IMR-90 (cell line): ENCODE measurements at regions not wholly inside any gene's neighbourhood (a gene's known extent, or its start where the extent isn't known, plus 50 kb on each side); places are given as distances from the start of the nearest gene placed in this dataset.

Source experiments
- ATAC-seq: fragments of 200-7000 bp; cut with Tn5 transposase; 2 replicates; pipeline ENCODE4 v1.9.1; 2020; ENCODE audit warnings: low read depth, mild to moderate bottlenecking, moderate library complexity
- BruUV-seq: library from RNA; stranded (reverse); fragments of 400-500 nt; replicated peaks from 2 replicates; lab custom pipeline; 2021; lab: Mats Ljungman, UMichigan
- CTCF ChIA-PET: fragments of 300-600 bp; formaldehyde crosslinking; extraction: SDS; loops from one replicate; lab custom pipeline; 2021; ENCODE audit warnings: antibody characterized with exemption; lab: Yijun Ruan, JAX
- POLR2A ChIA-PET: fragments of 300-600 bp; sonication (Branson Sonifier 250); formaldehyde crosslinking; loops from one replicate; lab custom pipeline; 2022; ENCODE audit warnings: antibody characterized with exemption; ENCODE audit not compliant: unreplicated experiment; lab: Charles Lee
- DNase-seq: peaks from one replicate; pipeline ENCODE4 v3.0.0; 2013
- H2AFZ ChIP-seq: replicated peaks from 2 replicates; pipeline ENCODE3; 2013; ENCODE audit warnings: low read length, mild to moderate bottlenecking; ENCODE audit not compliant: poor library complexity
- H2AK5ac ChIP-seq: 2 replicates; pipeline ENCODE4 v1.6.1; 2013; ENCODE audit warnings: low read depth, low read length, inconsistent platforms
- H2AK9ac ChIP-seq: replicated peaks from 2 replicates; pipeline ENCODE3; 2013; ENCODE audit warnings: mild to moderate bottlenecking, low read depth, low read length, moderate library complexity; ENCODE audit not compliant: poor library complexity
- H2BK120ac ChIP-seq: 2 replicates; pipeline ENCODE4 v1.6.1; 2013; ENCODE audit warnings: low read depth, low read length, inconsistent platforms
- H2BK15ac ChIP-seq: 3 replicates; pipeline ENCODE4 v1.6.1; 2013; ENCODE audit warnings: low read depth, low read length, inconsistent platforms
- H2BK20ac ChIP-seq: 2 replicates; pipeline ENCODE4 v1.6.1; 2013; ENCODE audit warnings: low read depth, mild to moderate bottlenecking, inconsistent platforms, low read length, moderate library complexity
- H2BK5ac ChIP-seq: 2 replicates; pipeline ENCODE4 v1.6.1; 2013; ENCODE audit warnings: mild to moderate bottlenecking, low read depth, low read length, inconsistent platforms; ENCODE audit not compliant: poor library complexity, severe bottlenecking
- H3K14ac ChIP-seq: replicated peaks from 2 replicates; pipeline ENCODE4 v1.6.1; 2013; ENCODE audit warnings: low read depth, low read length, inconsistent platforms
- H3K18ac ChIP-seq: 2 replicates; pipeline ENCODE4 v1.6.1; 2013; ENCODE audit warnings: low read depth, low read length, control low read depth
- H3K23ac ChIP-seq: 2 replicates; pipeline ENCODE4 v1.6.1; 2013; ENCODE audit warnings: low read depth, low read length, inconsistent platforms
- H3K27ac ChIP-seq: 2 replicates; pipeline ENCODE4 v1.5.1; 2013; ENCODE audit warnings: mild to moderate bottlenecking, control low read depth, low read length; ENCODE audit not compliant: insufficient read depth
- H3K27me3 ChIP-seq: 2 replicates; pipeline ENCODE4 v1.6.1; 2013; ENCODE audit warnings: low read length; ENCODE audit not compliant: control insufficient read depth, insufficient read depth
- H3K36me3 ChIP-seq: 2 replicates; pipeline ENCODE4 v1.6.1; 2013; ENCODE audit warnings: low read length, mixed read lengths; ENCODE audit not compliant: control insufficient read depth, insufficient read depth
- H3K4ac ChIP-seq: 2 replicates; pipeline ENCODE4 v1.6.1; 2013; ENCODE audit warnings: low read depth, low read length, inconsistent platforms
- H3K4me1 ChIP-seq: 2 replicates; pipeline ENCODE4 v1.6.1; 2013; ENCODE audit warnings: low read length, mixed read lengths; ENCODE audit not compliant: control insufficient read depth, insufficient read depth
- H3K4me2 ChIP-seq: 2 replicates; pipeline ENCODE4 v1.6.1; 2013; ENCODE audit warnings: low read depth, mild to moderate bottlenecking, control low read depth, low read length, moderate library complexity
- H3K4me3 ChIP-seq: 2 replicates; pipeline ENCODE4 v1.5.1; 2013; ENCODE audit warnings: low read depth, mild to moderate bottlenecking, control low read depth, low read length, moderate library complexity; ENCODE audit not compliant: insufficient read depth
- H3K56ac ChIP-seq: 2 replicates; pipeline ENCODE4 v1.6.1; 2013; ENCODE audit warnings: low read length, inconsistent platforms; ENCODE audit not compliant: insufficient read depth; ENCODE audit errors: extremely low read depth
- H3K79me1 ChIP-seq, 2 experiments: 2 replicates each; pipeline ENCODE4 v1.6.1; 2013; ENCODE audit warnings: low read length in 2 of 2, inconsistent platforms in 1 of 2, low read depth in 1 of 2
- H3K9ac ChIP-seq: 2 replicates; pipeline ENCODE4 v1.6.1; 2013; ENCODE audit warnings: low read depth, low read length, control low read depth
- H3K9me1 ChIP-seq: 2 replicates; pipeline ENCODE4 v1.6.1; 2013; ENCODE audit warnings: low read length, inconsistent platforms; ENCODE audit not compliant: insufficient read depth
- H3K9me3 ChIP-seq: 2 replicates; pipeline ENCODE4 v1.6.1; 2013; ENCODE audit warnings: low read length; ENCODE audit not compliant: control insufficient read depth, insufficient read depth
- H4K20me1 ChIP-seq: 2 replicates; pipeline ENCODE4 v1.6.1; 2013; ENCODE audit warnings: low read length, inconsistent platforms; ENCODE audit not compliant: insufficient read depth
- H4K5ac ChIP-seq: 2 replicates; pipeline ENCODE4 v1.6.1; 2013; ENCODE audit warnings: mild to moderate bottlenecking, low read depth, low read length, control low read depth
- H4K8ac ChIP-seq, 2 experiments: 2 replicates each; pipeline ENCODE4 v1.6.1; 2013; ENCODE audit warnings: low read depth in 2 of 2, low read length in 2 of 2, control low read depth in 1 of 2, inconsistent platforms in 1 of 2
- H4K91ac ChIP-seq: 2 replicates; pipeline ENCODE4 v1.6.1; 2013; ENCODE audit warnings: low read depth, low read length, inconsistent platforms; ENCODE audit not compliant: insufficient read depth
- CEBPB ChIP-seq: IDR thresholded peaks from 2 replicates; pipeline ENCODE4 v1.6.1; 2012; ENCODE audit warnings: low read depth, low read length, improper control_type of control experiment
- CHD1 ChIP-seq: IDR thresholded peaks from 2 replicates; pipeline ENCODE4 v1.6.1; 2012; ENCODE audit warnings: low read depth, low read length, improper control_type of control experiment
- MAZ ChIP-seq: IDR thresholded peaks from 2 replicates; pipeline ENCODE4 v1.6.1; 2012; ENCODE audit warnings: low read depth, mild to moderate bottlenecking, low read length, improper control_type of control experiment, moderate library complexity, borderline replicate concordance
- NFE2L2 ChIP-seq: fragments of 150-350 bp; IDR thresholded peaks from 2 replicates; pipeline ENCODE4 v1.6.1; 2016; ENCODE audit warnings: low read depth, mild to moderate bottlenecking, low read length
- POLR2A ChIP-seq: IDR thresholded peaks from 2 replicates; pipeline ENCODE4 v1.6.1; 2012; ENCODE audit warnings: mild to moderate bottlenecking, low read depth, low read length
- SMC3 ChIP-seq: fragments of 150-350 bp; IDR thresholded peaks from 2 replicates; pipeline ENCODE4 v1.6.1; 2016; ENCODE audit warnings: low read depth, mild to moderate bottlenecking, antibody characterized with exemption, low read length, moderate library complexity
- WGBS, 2 experiments: methylation state at CpG; one replicate each; pipeline versions ENCODE4 v1.1.5 to v1.1.7; 2013; ENCODE audit warnings: missing lambda C conversion rate in 2 of 2; ENCODE audit not compliant: insufficient read length in 1 of 2; ENCODE audit errors: extremely low coverage in 2 of 2; 5-methylcytosine and 5-hydroxymethylcytosine counted together
- dilution Hi-C: fragments of 300-500 bp; cut with HindIII; formaldehyde crosslinking; loops from one replicate; pipeline ENCODE4 v1.14.3; 2018; ENCODE audit warnings: low sequenced_read_pairs; ENCODE audit not compliant: unreplicated experiment
- in situ Hi-C: fragments of 300-500 bp; cut with MboI; formaldehyde crosslinking; loops from 3 replicates; pipeline ENCODE4 v1.14.3; 2019; ENCODE audit warnings: low sequenced_read_pairs, inconsistent platforms, mixed read lengths
- intact Hi-C: fragments of 100-400 bp; cut with micrococcal nuclease; formaldehyde crosslinking; loops from 2 replicates; pipeline ENCODE4 v1.10.0; 2022
- TF ChIP-seq, protein P1 (sequence below): fragments of 150-350 bp; IDR thresholded peaks from 2 replicates; pipeline ENCODE4 v1.6.1; 2017; ENCODE audit warnings: mild to moderate bottlenecking, antibody characterized with exemption, low read length, low read depth
- TF ChIP-seq, protein P2 (sequence below): fragments of 150-350 bp; IDR thresholded peaks from 2 replicates; pipeline ENCODE4 v1.6.1; 2016; ENCODE audit warnings: low read depth, mild to moderate bottlenecking, low read length, moderate library complexity, borderline replicate concordance

DNA sequence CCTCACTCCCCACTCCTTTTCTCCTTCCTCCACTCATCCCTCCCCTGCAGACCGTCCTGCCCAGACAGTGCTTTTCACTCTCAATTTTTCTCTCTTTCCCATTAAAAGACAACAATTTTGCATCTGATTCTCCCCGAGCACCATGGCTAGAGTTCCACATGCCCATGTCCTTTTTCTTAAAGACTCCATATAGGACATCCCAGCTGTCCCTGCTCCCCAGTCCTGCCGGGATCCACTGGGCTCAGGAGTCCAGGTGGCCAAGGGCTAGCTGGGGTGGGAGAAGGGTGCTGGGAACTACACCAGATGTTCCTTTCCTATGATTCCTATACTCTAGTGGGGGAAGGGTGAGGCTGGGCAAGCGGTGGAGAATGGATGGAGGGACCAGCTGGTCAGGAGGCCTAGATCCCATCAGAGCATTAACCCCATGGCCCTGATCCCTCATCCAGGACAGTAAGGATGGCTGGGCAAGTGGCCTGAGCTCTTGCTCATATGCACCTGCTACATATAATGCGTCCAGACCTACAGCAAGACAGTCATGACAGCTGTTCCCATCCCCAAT, 52.8 kb upstream of the RMDN2 start:
- H3K23ac ChIP-seq = peak overlapping the region; percentile 59; the same call in 1 of the 2 replicates
- intact Hi-C loops = no loop called here
- H2AFZ ChIP-seq = peak overlapping the region; percentile 35
- peak overlapping the region; percentile 64 for H4K91ac ChIP-seq
- no peak overlapping the region for H3K56ac ChIP-seq
- peak overlapping the region; percentile 35 for H3K14ac ChIP-seq
- H3K4me3 ChIP-seq = no peak overlapping the region
- H4K20me1 ChIP-seq = no peaks in the 10 kb centered on the region
- H2BK120ac ChIP-seq = peak overlapping the region; percentile 88
- POLR2A ChIA-PET = interaction anchor here (0.5 kb wide), 1 partner anchor 279 kb away, joined by 11 read pairs; no protein-coding TSS in a partner anchor
- peak overlapping the region; percentile 10 for H2BK15ac ChIP-seq
- H3K9me1 ChIP-seq = peaks cover 20% of the 10 kb centered on the region
- no peak for TF ChIP-seq CEBPB
- TF ChIP-seq SMC3 = no peak
- TF ChIP-seq, protein P1, sequence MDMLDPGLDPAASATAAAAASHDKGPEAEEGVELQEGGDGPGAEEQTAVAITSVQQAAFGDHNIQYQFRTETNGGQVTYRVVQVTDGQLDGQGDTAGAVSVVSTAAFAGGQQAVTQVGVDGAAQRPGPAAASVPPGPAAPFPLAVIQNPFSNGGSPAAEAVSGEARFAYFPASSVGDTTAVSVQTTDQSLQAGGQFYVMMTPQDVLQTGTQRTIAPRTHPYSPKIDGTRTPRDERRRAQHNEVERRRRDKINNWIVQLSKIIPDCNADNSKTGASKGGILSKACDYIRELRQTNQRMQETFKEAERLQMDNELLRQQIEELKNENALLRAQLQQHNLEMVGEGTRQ = no peak
- TF ChIP-seq, protein P2, sequence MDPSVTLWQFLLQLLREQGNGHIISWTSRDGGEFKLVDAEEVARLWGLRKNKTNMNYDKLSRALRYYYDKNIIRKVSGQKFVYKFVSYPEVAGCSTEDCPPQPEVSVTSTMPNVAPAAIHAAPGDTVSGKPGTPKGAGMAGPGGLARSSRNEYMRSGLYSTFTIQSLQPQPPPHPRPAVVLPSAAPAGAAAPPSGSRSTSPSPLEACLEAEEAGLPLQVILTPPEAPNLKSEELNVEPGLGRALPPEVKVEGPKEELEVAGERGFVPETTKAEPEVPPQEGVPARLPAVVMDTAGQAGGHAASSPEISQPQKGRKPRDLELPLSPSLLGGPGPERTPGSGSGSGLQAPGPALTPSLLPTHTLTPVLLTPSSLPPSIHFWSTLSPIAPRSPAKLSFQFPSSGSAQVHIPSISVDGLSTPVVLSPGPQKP = no peak
- TF ChIP-seq MAZ = no peak
- no peak for TF ChIP-seq NFE2L2
- TF ChIP-seq POLR2A = no peak
- no peak for TF ChIP-seq CHD1
- H3K9me3 ChIP-seq = no peaks in the 10 kb centered on the region
- ATAC-seq (peak; percentile 22; the same call in 1 of the 2 replicates), DNase-seq (no peak)
- in situ Hi-C loops = no loop called here
- no peaks in the 10 kb centered on the region for H3K36me3 ChIP-seq
- WGBS, 2 experiments = 43% methylated on average over 1 of the region's 5 CpGs; no CpG with 5 or more reads in 1 of the 2 experiments
- BruUV-seq = no TSS peak
- H3K79me1 ChIP-seq = no peaks in the 10 kb centered on the region
- H4K5ac ChIP-seq = no peak overlapping the region
- H2AK9ac ChIP-seq = peak overlapping the region; percentile 49
- H2BK5ac ChIP-seq = peak overlapping the region; percentile 36
- peak overlapping the region; percentile 75; the same call in 1 of the 2 replicates for H2BK20ac ChIP-seq
- H3K4ac ChIP-seq = peak overlapping the region; percentile 52
- dilution Hi-C loops = no loop called here
- no peak overlapping the region; the same call in 1 of the 2 replicates for H3K27ac ChIP-seq
- CTCF ChIA-PET = interaction anchor here (1.0 to 1.5 kb wide), 2 partner anchors 75 to 476 kb away, joined by 3 to 6 read pairs; no protein-coding TSS in a partner anchor
- H3K18ac ChIP-seq = peak overlapping the region; percentile 40; the same call in 1 of the 2 replicates
- peak overlapping the region; percentile 48 to 72; a peak in 3 of 4 replicates for H4K8ac ChIP-seq
- no peak overlapping the region for H3K9ac ChIP-seq
- H3K4me1 ChIP-seq = peaks cover 16% of the 10 kb centered on the region
- H3K4me2 ChIP-seq = peak overlapping the region; percentile 7; the same call in 1 of the 2 replicates
- peak overlapping the region; percentile 94 for H2AK5ac ChIP-seq
- H3K27me3 ChIP-seq = no peaks in the 10 kb centered on the region
